HG03521 (cell line): ENCODE measurements at regions not wholly inside any gene's neighbourhood (a gene's known extent, or its start where the extent isn't known, plus 50 kb on each side); places are given as distances from the start of the nearest gene placed in this dataset.

Experiments used
- ATAC-seq: cut with Tn5 transposase; IDR thresholded peaks from one replicate; pipeline ENCODE4 v1.9.1; 2021; ENCODE audit warnings: mild to moderate bottlenecking, moderate library complexity; ENCODE audit not compliant: unreplicated experiment

- ATAC-seq, result no peak
Measured at GRCh38 chr7:40978047-40978446, 724.8 kb downstream of the INHBA start.

GRCh38 chr7:40977533-40977932 is 725.4 kb downstream of the INHBA start:
- ATAC-seq, result no peak

GRCh38 chr7:40972426-40972825 is 730.5 kb downstream of the INHBA start:
- ATAC-seq, result no peak

- ATAC-seq, result no peak
Measured at GRCh38 chr7:40969641-40970040, 733.2 kb downstream of the INHBA start.

GRCh38 chr7:40966693-40967092 is 736.2 kb downstream of the INHBA start:
- no peak for ATAC-seq

- ATAC-seq, result peak; percentile 51
Measured at GRCh38 chr7:40965774-40966173, 737.1 kb downstream of the INHBA start.

- ATAC-seq, result no peak
Measured at GRCh38 chr7:40965016-40965415, 737.9 kb downstream of the INHBA start.

- ATAC-seq, result no peak
Measured at GRCh38 chr7:40964610-40965009, 738.3 kb downstream of the INHBA start.

- no peak for ATAC-seq
Measured at GRCh38 chr7:40959955-40960354, 742.9 kb downstream of the INHBA start.

GRCh38 chr7:40948239-40948638 is 754.7 kb downstream of the INHBA start:
- no peak for ATAC-seq

- no peak for ATAC-seq
Measured at GRCh38 chr7:40947566-40947965, 755.3 kb downstream of the INHBA start.

GRCh38 chr7:40946549-40946948 is 756.3 kb downstream of the INHBA start:
- no peak for ATAC-seq

- no peak for ATAC-seq
Measured at GRCh38 chr7:40945788-40946187, 757.1 kb downstream of the INHBA start.

- no peak for ATAC-seq
Measured at GRCh38 chr7:40944981-40945585, 757.8 kb downstream of the INHBA start.

- ATAC-seq, result no peak
Measured at GRCh38 chr7:40937879-40938278, 765.0 kb downstream of the INHBA start.

GRCh38 chr7:40935435-40935834 is 767.5 kb downstream of the INHBA start:
- ATAC-seq, result no peak

GRCh38 chr7:40923626-40924025 is 779.3 kb downstream of the INHBA start:
- no peak for ATAC-seq

GRCh38 chr7:40922316-40922670 is 780.6 kb downstream of the INHBA start:
- no peak for ATAC-seq

GRCh38 chr7:40921589-40922315 is 781.1 kb downstream of the INHBA start:
- no peak for ATAC-seq

- no peak for ATAC-seq
Measured at GRCh38 chr7:40918701-40919271, 784.0 kb downstream of the SUGCT start.

GRCh38 chr7:40916813-40917212 is 782.0 kb downstream of the SUGCT start:
- ATAC-seq, result no peak

- ATAC-seq, result no peak
Measured at GRCh38 chr7:40915071-40915470, 780.3 kb downstream of the SUGCT start.
